GM12878 (cell line): ENCODE measurements at regions not wholly inside any gene's neighbourhood (a gene's known extent, or its start where the extent isn't known, plus 50 kb on each side); places are given as distances from the start of the nearest gene placed in this dataset.

Experiments
- ATAC-seq: fragments of 200-7000 bp; cut with Tn5 transposase; 3 replicates; pipeline ENCODE4 v1.9.1; 2020; ENCODE audit warnings: mild to moderate bottlenecking, moderate library complexity
- BruUV-seq: library from RNA; stranded (reverse); fragments of 400-500 nt; replicated peaks from 2 replicates; lab custom pipeline; 2021; lab: Mats Ljungman, UMichigan
- CTCF ChIA-PET: fragments of 300-600 bp; sonication (Branson Sonifier 250); formaldehyde crosslinking; extraction: SDS; loops from one replicate; lab custom pipeline; 2021; ENCODE audit warnings: inconsistent platforms; lab: Yijun Ruan, JAX
- POLR2A ChIA-PET: fragments of 350-600 bp; formaldehyde crosslinking; extraction: SDS; loops from one replicate; lab custom pipeline; 2021; ENCODE audit warnings: inconsistent platforms; lab: Charles Lee
- RAD21 ChIA-PET: fragments of 300-600 bp; sonication (Branson Sonifier 250); formaldehyde crosslinking; loops from one replicate; lab custom pipeline; 2023; ENCODE audit warnings: antibody characterized with exemption; ENCODE audit not compliant: unreplicated experiment; lab: Charles Lee
- SMC1A ChIA-PET: fragments of 300-600 bp; sonication (Branson Sonifier 250); formaldehyde crosslinking; loops from one replicate; lab custom pipeline; 2023; ENCODE audit not compliant: unreplicated experiment, uncharacterized antibody; lab: Charles Lee
- DNase-seq: peaks from one replicate; pipeline ENCODE4 v3.0.0-alpha.2; 2011; ENCODE audit warnings: low read depth, low spot score
- FAIRE-seq: peaks from 3 replicates; lab custom pipeline; 2011; peaks lifted over from hg19 to GRCh38; lab: Jason Lieb, UNC
- H2AFZ ChIP-seq: 2 replicates; pipeline ENCODE4 v1.6.0; 2011; ENCODE audit warnings: low read depth, low read length, control low read depth; ENCODE audit not compliant: control insufficient read depth
- H3K27ac ChIP-seq: 2 replicates; pipeline ENCODE4 v1.5.1; 2011; ENCODE audit warnings: control low read depth; ENCODE audit not compliant: control insufficient read depth, insufficient read depth
- H3K27me3 ChIP-seq, 2 experiments: replicated peaks in 1 of 2; 2 replicates each; pipeline versions ENCODE4 v1.6.0 to v1.6.1; 2011; ENCODE audit warnings: low read length in 1 of 2; ENCODE audit not compliant: control insufficient read depth in 2 of 2, insufficient read depth in 2 of 2
- H3K36me3 ChIP-seq, 2 experiments: 2 replicates each; pipeline ENCODE4 v1.5.1; 2011; ENCODE audit warnings: low read length in 1 of 2; ENCODE audit not compliant: control insufficient read depth in 2 of 2, insufficient read depth in 2 of 2
- H3K4me1 ChIP-seq: 2 replicates; pipeline ENCODE4 v1.6.1; 2011; ENCODE audit warnings: mild to moderate bottlenecking, low read length, moderate library complexity, mixed read lengths; ENCODE audit not compliant: control insufficient read depth, insufficient read depth
- H3K4me2 ChIP-seq: 2 replicates; pipeline ENCODE4 v1.6.0; 2011; ENCODE audit warnings: control low read depth; ENCODE audit not compliant: control insufficient read depth, insufficient read depth
- H3K4me3 ChIP-seq: fragments of 200-600 bp; sonication (generic); 2 replicates; pipeline ENCODE4 v1.5.1; 2016
- H3K79me2 ChIP-seq: 2 replicates; pipeline ENCODE4 v1.6.0; 2011; ENCODE audit warnings: low read length; ENCODE audit not compliant: control insufficient read depth, insufficient read depth
- H3K9ac ChIP-seq: 2 replicates; pipeline ENCODE4 v1.8.0; 2011; ENCODE audit warnings: low read length, control low read depth, mixed read lengths; ENCODE audit not compliant: control insufficient read depth, insufficient read depth
- H3K9me3 ChIP-seq: replicated peaks from 3 replicates; pipeline ENCODE4 v1.5.1; 2011; ENCODE audit warnings: mild to moderate bottlenecking, low read length; ENCODE audit not compliant: control insufficient read depth, insufficient read depth
- H4K20me1 ChIP-seq: 2 replicates; pipeline ENCODE4 v1.6.0; 2011; ENCODE audit not compliant: control insufficient read depth, insufficient read depth
- EGR1 ChIP-seq, 2 experiments: IDR thresholded peaks; 1 replicate in 1 of 2; 2 replicates in 1 of 2; pipeline ENCODE4 v1.6.1; 2011 to 2012; ENCODE audit warnings: low read depth in 2 of 2, low read length in 2 of 2, borderline replicate concordance in 1 of 2, mild to moderate bottlenecking in 1 of 2, moderate library complexity in 1 of 2
- FOXK2 ChIP-seq: fragments of 450-650 bp; IDR thresholded peaks from 2 replicates; pipeline ENCODE4 v1.6.1; 2017; ENCODE audit warnings: mild to moderate bottlenecking, moderate library complexity
- MTA2 ChIP-seq: fragments of 450-650 bp; IDR thresholded peaks from 2 replicates; pipeline ENCODE4 v1.6.1; 2016; ENCODE audit warnings: low read depth, mild to moderate bottlenecking, moderate library complexity
- NR2F1 ChIP-seq: fragments of 450-650 bp; conservative IDR thresholded peaks from 2 replicates; pipeline ENCODE4 v1.6.1; 2017; ENCODE audit warnings: mild to moderate bottlenecking
- SMAD1 ChIP-seq: fragments of 450-650 bp; IDR thresholded peaks from 2 replicates; pipeline ENCODE4 v1.6.1; 2018; ENCODE audit warnings: mild to moderate bottlenecking, low read depth; ENCODE audit not compliant: partially characterized antibody
- SMC3 ChIP-seq: IDR thresholded peaks from 2 replicates; pipeline ENCODE4 v1.6.1; 2011; ENCODE audit warnings: low read length, improper control_type of control experiment, borderline replicate concordance
- SP1 ChIP-seq: IDR thresholded peaks from one replicate; pipeline ENCODE4 v1.6.1; 2011; ENCODE audit warnings: low read depth, low read length
- ZNF207 ChIP-seq: fragments of 450-650 bp; IDR thresholded peaks from 2 replicates; pipeline ENCODE4 v1.6.1; 2014; ENCODE audit warnings: antibody characterized with exemption, mild to moderate bottlenecking, borderline replicate concordance
- WGBS: methylation state at CpG from one replicate; pipeline ENCODE4 v1.1.6; 2016; ENCODE audit warnings: low lambda C conversion rate; ENCODE audit not compliant: insufficient replicate concordance, insufficient coverage; ENCODE audit errors: missing lambda C conversion rate; 5-methylcytosine and 5-hydroxymethylcytosine counted together
- in situ Hi-C: fragments of 300-500 bp; cut with MboI; formaldehyde crosslinking; loops from 9 replicates; pipeline ENCODE4 v1.14.3; 2018; ENCODE audit warnings: mixed read lengths
- intact Hi-C: fragments of 100-400 bp; cut with micrococcal nuclease; formaldehyde crosslinking; loops from one replicate; pipeline ENCODE4 v1.14.2; 2022; ENCODE audit not compliant: unreplicated experiment
- TF ChIP-seq, protein P1 (sequence below): fragments of 450-650 bp; formaldehyde crosslinking; IDR thresholded peaks from 2 replicates; pipeline ENCODE4 v1.4.0; 2020; ENCODE audit warnings: mild to moderate bottlenecking, moderate library complexity

DNA sequence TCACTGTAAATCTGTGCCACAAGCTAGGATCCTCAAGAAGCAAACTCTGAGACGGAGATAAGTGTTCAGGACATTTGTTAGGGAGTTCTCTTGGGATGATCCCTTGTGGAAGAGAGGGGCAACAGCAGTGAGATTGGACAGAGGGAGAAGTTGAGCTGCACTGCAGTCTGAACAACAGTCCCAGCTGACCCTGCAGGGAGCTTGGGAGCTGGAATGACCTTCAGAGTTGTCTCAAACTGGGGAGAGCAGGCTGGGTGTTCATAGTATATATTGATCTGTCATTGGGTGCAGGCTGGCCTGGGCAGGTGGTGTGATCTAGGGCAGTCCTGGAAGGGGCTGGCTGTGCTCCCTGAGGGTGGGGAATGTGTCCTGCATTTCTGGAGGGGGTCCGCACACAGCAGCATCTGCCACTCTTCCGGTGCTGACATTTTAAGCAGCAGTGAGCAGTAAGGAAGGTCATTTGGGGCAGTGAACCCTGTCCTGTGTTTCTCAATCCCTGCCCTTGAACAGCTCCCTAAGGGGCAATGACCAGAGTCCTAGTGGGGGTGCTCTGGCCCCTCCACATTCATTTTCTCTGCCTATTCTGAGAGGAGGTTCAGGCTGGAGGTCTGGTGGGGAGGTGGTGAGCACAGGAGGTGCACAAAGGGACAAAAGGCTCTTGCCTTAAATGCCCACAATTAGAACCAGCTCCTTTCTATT is 90.2 kb upstream of the PPM1J start:
- peaks cover 0 to 4% of the 10 kb centered on the region in 2 experiments; a peak in 1 of 4 replicates for H3K27me3 ChIP-seq
- no peak for DNase-seq
- POLR2A ChIA-PET = interaction anchor here (0.8 kb wide), 1 partner anchor 87 kb away, joined by 3 read pairs; no protein-coding TSS in a partner anchor
- H3K9me3 ChIP-seq = no peaks in the 10 kb centered on the region
- no peak for ATAC-seq
- H3K4me3 ChIP-seq = no peak overlapping the region
- RAD21 ChIA-PET = interaction anchor here (0.6 to 13.1 kb wide), 3 partner anchors 87 to 414 kb away, joined by 3 to 192 read pairs (median 8); partner anchors contain the start of gene PPM1J
- TF ChIP-seq SMAD1 (no peak), SMC3 (no peak), MTA2 (no peak), EGR1 (IDR thresholded peaks at IDR 0.05; ENCODE audit: borderline replicate concordance in 1 of 2, low read depth in 2 of 2, low read length in 2 of 2) (no peak), ZNF207 (no peak), SP1 (no peak), FOXK2 (no peak), NR2F1 (no peak)
- TF ChIP-seq, protein P1, sequence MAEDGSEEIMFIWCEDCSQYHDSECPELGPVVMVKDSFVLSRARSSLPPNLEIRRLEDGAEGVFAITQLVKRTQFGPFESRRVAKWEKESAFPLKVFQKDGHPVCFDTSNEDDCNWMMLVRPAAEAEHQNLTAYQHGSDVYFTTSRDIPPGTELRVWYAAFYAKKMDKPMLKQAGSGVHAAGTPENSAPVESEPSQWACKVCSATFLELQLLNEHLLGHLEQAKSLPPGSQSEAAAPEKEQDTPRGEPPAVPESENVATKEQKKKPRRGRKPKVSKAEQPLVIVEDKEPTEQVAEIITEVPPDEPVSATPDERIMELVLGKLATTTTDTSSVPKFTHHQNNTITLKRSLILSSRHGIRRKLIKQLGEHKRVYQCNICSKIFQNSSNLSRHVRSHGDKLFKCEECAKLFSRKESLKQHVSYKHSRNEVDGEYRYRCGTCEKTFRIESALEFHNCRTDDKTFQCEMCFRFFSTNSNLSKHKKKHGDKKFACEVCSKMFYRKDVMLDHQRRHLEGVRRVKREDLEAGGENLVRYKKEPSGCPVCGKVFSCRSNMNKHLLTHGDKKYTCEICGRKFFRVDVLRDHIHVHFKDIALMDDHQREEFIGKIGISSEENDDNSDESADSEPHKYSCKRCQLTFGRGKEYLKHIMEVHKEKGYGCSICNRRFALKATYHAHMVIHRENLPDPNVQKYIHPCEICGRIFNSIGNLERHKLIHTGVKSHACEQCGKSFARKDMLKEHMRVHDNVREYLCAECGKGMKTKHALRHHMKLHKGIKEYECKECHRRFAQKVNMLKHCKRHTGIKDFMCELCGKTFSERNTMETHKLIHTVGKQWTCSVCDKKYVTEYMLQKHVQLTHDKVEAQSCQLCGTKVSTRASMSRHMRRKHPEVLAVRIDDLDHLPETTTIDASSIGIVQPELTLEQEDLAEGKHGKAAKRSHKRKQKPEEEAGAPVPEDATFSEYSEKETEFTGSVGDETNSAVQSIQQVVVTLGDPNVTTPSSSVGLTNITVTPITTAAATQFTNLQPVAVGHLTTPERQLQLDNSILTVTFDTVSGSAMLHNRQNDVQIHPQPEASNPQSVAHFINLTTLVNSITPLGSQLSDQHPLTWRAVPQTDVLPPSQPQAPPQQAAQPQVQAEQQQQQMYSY (CRISPR knock-in tag) = no peak
- H4K20me1 ChIP-seq = no peaks in the 10 kb centered on the region
- no peak overlapping the region for H2AFZ ChIP-seq
- H3K36me3 ChIP-seq = no peaks in the 10 kb centered on the region
- CTCF ChIA-PET = interaction anchor here (0.6 to 13.6 kb wide), 16 partner anchors 18 to 414 kb away, joined by 3 to 428 read pairs (median 4); partner anchors contain the start of gene PPM1J
- no peaks in the 10 kb centered on the region for H3K79me2 ChIP-seq
- FAIRE-seq = no peak
- SMC1A ChIA-PET = interaction anchor here (0.6 to 13.0 kb wide), 6 partner anchors 88 to 867 kb away, joined by 3 to 178 read pairs (median 3); partner anchors contain the start of gene PPM1J
- no peak overlapping the region for H3K4me2 ChIP-seq
- H3K4me1 ChIP-seq = peaks cover 4% of the 10 kb centered on the region; the same call in 1 of the 2 replicates
- 58% methylated on average over 3 of the region's 3 CpGs for WGBS
- H3K9ac ChIP-seq = no peak overlapping the region
- no peak overlapping the region for H3K27ac ChIP-seq
- in situ Hi-C loops (loop anchor here (5.0 kb wide), 3 partner anchors 88 to 413 kb away; partner anchors contain the start of gene PPM1J), intact Hi-C loops (loop anchor here (2.0 kb wide), 1 partner anchor 415 kb away; no protein-coding TSS in a partner anchor)
- no TSS peak for BruUV-seq
